Naive thymus-derived CD8-positive, alpha-beta T cell (primary cell): ENCODE measurements at regions not wholly inside any gene's neighbourhood (a gene's known extent, or its start where the extent isn't known, plus 50 kb on each side); places are given as distances from the start of the nearest gene placed in this dataset.
"Not testable (repeated sequence)": the region's sequence is repeated elsewhere in the genome, so short reads cannot be mapped to it uniquely, and the experiment has no call there.

ENCODE experiments used
- ATAC-seq, 2 donors: fragments of 150-1000 bp; cut with Tn5 transposase in 1 of 2; sonication (Bioruptor Pico), chemical (Tn5 transposase) in 1 of 2; 1 replicate in 1 of 2; 2 replicates in 1 of 2; pipeline ENCODE4 v1.10.0; 2021; ENCODE audit warnings: mild to moderate bottlenecking in 2 of 2, moderate library complexity in 2 of 2
- POLR2A ChIA-PET: fragments of 350-600 bp; sonication (Branson Sonifier 250); formaldehyde crosslinking; loops from one replicate; lab custom pipeline; 2021; ENCODE audit warnings: antibody characterized with exemption; lab: Charles Lee
- DNase-seq, 10 donors: peaks; one replicate each; pipeline versions ENCODE4 v3.0.0 to v3.0.0-alpha.2; 2020 to 2022
- H3K27ac Mint-ChIP-seq, 10 donors: one replicate each; pipeline ENCODE4 v1.8.0; 2020 to 2022; ENCODE audit warnings: mild to moderate bottlenecking in 10 of 10, mixed read lengths in 10 of 10, moderate library complexity in 4 of 10, inconsistent platforms in 1 of 10
- H3K27me3 Mint-ChIP-seq, 5 donors: one replicate each; pipeline ENCODE4 v1.8.0; 2021 to 2022; ENCODE audit warnings: mixed read lengths in 5 of 5
- H3K36me3 Mint-ChIP-seq, 3 donors: one replicate each; pipeline ENCODE4 v1.8.0; 2020 to 2022; ENCODE audit warnings: mixed read lengths in 3 of 3, mild to moderate bottlenecking in 2 of 3, inconsistent platforms in 1 of 3
- H3K4me1 Mint-ChIP-seq, 4 donors: one replicate each; pipeline ENCODE4 v1.8.0; 2021 to 2022; ENCODE audit warnings: mixed read lengths in 4 of 4
- H3K4me3 Mint-ChIP-seq, 10 donors: one replicate each; pipeline ENCODE4 v1.8.0; 2020 to 2022; ENCODE audit warnings: mild to moderate bottlenecking in 10 of 10, mixed read lengths in 10 of 10, moderate library complexity in 6 of 10, inconsistent platforms in 1 of 10
- H3K9me3 Mint-ChIP-seq, 9 donors: one replicate each; pipeline ENCODE4 v1.8.0; 2020 to 2022; ENCODE audit warnings: mixed read lengths in 9 of 9, mild to moderate bottlenecking in 3 of 9, inconsistent platforms in 1 of 9, moderate library complexity in 1 of 9

GRCh38 chr7:120064565-120064964, 208.4 kb upstream of the KCND2 start:
- no peaks in the 10 kb centered on the region for H3K36me3 Mint-ChIP-seq
- no peak overlapping the region for H3K4me3 Mint-ChIP-seq
- no peak overlapping the region for H3K27ac Mint-ChIP-seq
- POLR2A ChIA-PET = no interaction called here
- no peaks in the 10 kb centered on the region for H3K4me1 Mint-ChIP-seq
- ATAC-seq (no peak), DNase-seq (no peak)
- peaks cover 2 to 37% (median 17%) of the 10 kb centered on the region in 9 donors for H3K9me3 Mint-ChIP-seq
- no peaks in the 10 kb centered on the region for H3K27me3 Mint-ChIP-seq

- DNase-seq, H3K36me3 Mint-ChIP-seq, H3K27me3 Mint-ChIP-seq, H3K4me1 Mint-ChIP-seq, ATAC-seq, H3K4me3 Mint-ChIP-seq, POLR2A ChIA-PET, H3K27ac Mint-ChIP-seq: not testable (repeated sequence)
- peaks cover 0 to 34% (median 12%) of the 10 kb centered on the region in 9 donors for H3K9me3 Mint-ChIP-seq
Observed at GRCh38 chr7:120066898-120067297, 206.1 kb upstream of the KCND2 start.

- ATAC-seq (no peak), DNase-seq (no peak)
- POLR2A ChIA-PET = no interaction called here
- Mint-ChIP-seq H3K9me3 (peaks cover 0 to 66% (median 14%) of the 10 kb centered on the region in 9 donors), H3K27ac (no peak overlapping the region), H3K4me1 (no peaks in the 10 kb centered on the region), H3K4me3 (no peak overlapping the region), H3K36me3 (no peaks in the 10 kb centered on the region), H3K27me3 (no peaks in the 10 kb centered on the region)
Observed at GRCh38 chr7:120070201-120070600, 202.8 kb upstream of the KCND2 start.

GRCh38 chr7:120077777-120078176, 195.2 kb upstream of the KCND2 start:
- no peak overlapping the region for H3K27ac Mint-ChIP-seq
- DNase-seq = no peak
- no peaks in the 10 kb centered on the region for H3K27me3 Mint-ChIP-seq
- H3K4me3 Mint-ChIP-seq = no peak overlapping the region
- H3K9me3 Mint-ChIP-seq = peaks cover 0 to 27% (median 5%) of the 10 kb centered on the region in 9 donors
- POLR2A ChIA-PET = no interaction called here
- H3K4me1 Mint-ChIP-seq = no peaks in the 10 kb centered on the region
- no peak for ATAC-seq
- H3K36me3 Mint-ChIP-seq = no peaks in the 10 kb centered on the region

- H3K4me1 Mint-ChIP-seq = no peaks in the 10 kb centered on the region
- ATAC-seq (no peak), DNase-seq (no peak)
- no peaks in the 10 kb centered on the region for H3K36me3 Mint-ChIP-seq
- POLR2A ChIA-PET = no interaction called here
- H3K27me3 Mint-ChIP-seq = no peaks in the 10 kb centered on the region
- H3K27ac Mint-ChIP-seq = no peak overlapping the region
- H3K4me3 Mint-ChIP-seq = no peak overlapping the region
- H3K9me3 Mint-ChIP-seq = peaks cover 2 to 22% (median 8%) of the 10 kb centered on the region in 9 donors
Observed at GRCh38 chr7:120079022-120079421, 194.0 kb upstream of the KCND2 start.

GRCh38 chr7:120079704-120080103, 193.3 kb upstream of the KCND2 start:
- DNase-seq = no peak
- H3K4me3 Mint-ChIP-seq = no peak overlapping the region
- H3K36me3 Mint-ChIP-seq = no peaks in the 10 kb centered on the region
- H3K27me3 Mint-ChIP-seq = no peaks in the 10 kb centered on the region
- H3K9me3 Mint-ChIP-seq = peaks cover 2 to 16% (median 6%) of the 10 kb centered on the region in 9 donors
- ATAC-seq = no peak
- POLR2A ChIA-PET = no interaction called here
- H3K27ac Mint-ChIP-seq = no peak overlapping the region
- H3K4me1 Mint-ChIP-seq = no peaks in the 10 kb centered on the region

- H3K27ac Mint-ChIP-seq, H3K4me1 Mint-ChIP-seq, DNase-seq, H3K4me3 Mint-ChIP-seq, ATAC-seq, POLR2A ChIA-PET, H3K36me3 Mint-ChIP-seq, H3K27me3 Mint-ChIP-seq: not testable (repeated sequence)
- peaks cover 0 to 14% (median 7%) of the 10 kb centered on the region in 9 donors for H3K9me3 Mint-ChIP-seq
Observed at GRCh38 chr7:120086468-120086867, 186.5 kb upstream of the KCND2 start.

- POLR2A ChIA-PET = no interaction called here
- no peak for DNase-seq
- Mint-ChIP-seq H3K4me3 (no peak overlapping the region), H3K4me1 (no peaks in the 10 kb centered on the region), H3K9me3 (peaks cover 0 to 10% (median 5%) of the 10 kb centered on the region in 9 donors), H3K27ac (no peak overlapping the region), H3K27me3 (no peaks in the 10 kb centered on the region), H3K36me3 (peaks cover 0 to 4% (median 0%) of the 10 kb centered on the region in 3 donors)
- no peak for ATAC-seq
Observed at GRCh38 chr7:120089968-120090367, 183.0 kb upstream of the KCND2 start.

GRCh38 chr7:120091807-120092206, 181.2 kb upstream of the KCND2 start:
- Mint-ChIP-seq H3K4me3 (no peak overlapping the region), H3K36me3 (no peaks in the 10 kb centered on the region), H3K27ac (no peak overlapping the region), H3K9me3 (peaks cover 0 to 10% (median 4%) of the 10 kb centered on the region in 9 donors), H3K4me1 (no peaks in the 10 kb centered on the region), H3K27me3 (no peaks in the 10 kb centered on the region)
- POLR2A ChIA-PET = no interaction called here
- DNase-seq (no peak), ATAC-seq (no peak)

- peaks cover 0 to 14% (median 2%) of the 10 kb centered on the region in 9 donors for H3K9me3 Mint-ChIP-seq
- no peaks in the 10 kb centered on the region for H3K27me3 Mint-ChIP-seq
- POLR2A ChIA-PET = no interaction called here
- H3K27ac Mint-ChIP-seq = no peak overlapping the region
- no peak for ATAC-seq
- DNase-seq = no peak
- H3K36me3 Mint-ChIP-seq = no peaks in the 10 kb centered on the region
- no peaks in the 10 kb centered on the region for H3K4me1 Mint-ChIP-seq
- H3K4me3 Mint-ChIP-seq = no peak overlapping the region
Observed at GRCh38 chr7:120097020-120097419, 176.0 kb upstream of the KCND2 start.

- peaks cover 0 to 11% (median 2%) of the 10 kb centered on the region in 9 donors for H3K9me3 Mint-ChIP-seq
- POLR2A ChIA-PET = no interaction called here
Observed at GRCh38 chr7:120097774-120098173, 175.2 kb upstream of the KCND2 start.

GRCh38 chr7:120108376-120108775, 164.6 kb upstream of the KCND2 start:
- Mint-ChIP-seq H3K27me3 (no peaks in the 10 kb centered on the region), H3K4me3 (no peak overlapping the region), H3K36me3 (no peaks in the 10 kb centered on the region), H3K9me3 (peaks cover 8 to 29% (median 17%) of the 10 kb centered on the region in 9 donors), H3K4me1 (no peaks in the 10 kb centered on the region), H3K27ac (no peak overlapping the region)
- ATAC-seq = no peak
- POLR2A ChIA-PET = no interaction called here
- DNase-seq = no peak

More at GRCh38 chr7:120097774-120098173, 175.2 kb upstream of the KCND2 start:
- no peak for DNase-seq
- Mint-ChIP-seq H3K27me3 (no peaks in the 10 kb centered on the region), H3K4me1 (no peaks in the 10 kb centered on the region), H3K4me3 (no peak overlapping the region), H3K36me3 (no peaks in the 10 kb centered on the region), H3K27ac (no peak overlapping the region)
- no peak for ATAC-seq

- Mint-ChIP-seq H3K9me3 (peaks cover 0 to 30% (median 17%) of the 10 kb centered on the region in 9 donors), H3K36me3 (no peaks in the 10 kb centered on the region)
Observed at GRCh38 chr7:120110169-120110568, 162.8 kb upstream of the KCND2 start.

GRCh38 chr7:120114626-120115025, 158.3 kb upstream of the KCND2 start:
- ATAC-seq (no peak), DNase-seq (no peak)
- H3K4me1 Mint-ChIP-seq = no peaks in the 10 kb centered on the region
- peaks cover 0 to 45% (median 18%) of the 10 kb centered on the region in 9 donors for H3K9me3 Mint-ChIP-seq
- no peaks in the 10 kb centered on the region for H3K36me3 Mint-ChIP-seq
- POLR2A ChIA-PET = no interaction called here
- H3K27me3 Mint-ChIP-seq = no peaks in the 10 kb centered on the region
- no peak overlapping the region for H3K4me3 Mint-ChIP-seq
- no peak overlapping the region for H3K27ac Mint-ChIP-seq

More at GRCh38 chr7:120110169-120110568, 162.8 kb upstream of the KCND2 start:
- ATAC-seq = no peak
- Mint-ChIP-seq H3K27me3 (no peaks in the 10 kb centered on the region), H3K4me1 (no peaks in the 10 kb centered on the region), H3K27ac (no peak overlapping the region), H3K4me3 (no peak overlapping the region)
- no peak for DNase-seq
- POLR2A ChIA-PET = no interaction called here
